GM12864 (cell line): ENCODE measurements at regions not wholly inside any gene's neighbourhood (a gene's known extent, or its start where the extent isn't known, plus 50 kb on each side); places are given as distances from the start of the nearest gene placed in this dataset.
"Not testable (repeated sequence)": the region's sequence is repeated elsewhere in the genome, so short reads cannot be mapped to it uniquely, and the experiment has no call there.

Source experiments
- DNase-seq: peaks from one replicate; pipeline ENCODE4 v3.0.0-alpha.2; 2011; ENCODE audit warnings: low read depth
- H3K4me3 ChIP-seq: 2 replicates; pipeline ENCODE4 v1.5.1; 2011; ENCODE audit warnings: mild to moderate bottlenecking, low read depth, low read length, control low read depth
- CTCF ChIP-seq: IDR thresholded peaks from 2 replicates; pipeline ENCODE4 v1.5.1; 2011; ENCODE audit warnings: low read depth, mild to moderate bottlenecking, moderate library complexity, low read length, control low read depth, inconsistent platforms; ENCODE audit errors: missing control alignments

DNA sequence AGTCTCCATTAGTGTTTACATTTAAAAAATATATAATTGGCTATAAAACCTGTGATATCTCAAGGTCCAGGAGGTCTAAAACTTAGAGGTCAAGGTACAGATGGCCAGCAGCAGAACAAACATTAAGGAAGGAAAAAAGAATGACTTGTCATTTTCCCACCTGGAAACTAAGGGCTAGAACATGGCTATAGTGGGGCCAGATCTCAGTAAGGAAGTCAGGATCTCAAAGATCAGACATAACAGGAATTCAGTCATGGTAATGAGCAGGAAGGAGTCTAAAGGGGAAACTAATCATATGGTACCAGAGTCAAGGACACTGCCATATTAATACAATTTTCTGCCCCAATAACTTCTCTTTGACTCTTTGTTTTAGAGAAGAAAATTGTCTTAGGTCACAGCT lies 1018.8 kb downstream of the PLA2G4A start:
- H3K4me3 ChIP-seq = no peak overlapping the region
- no peak for DNase-seq
- no peak for TF ChIP-seq CTCF

- TF ChIP-seq CTCF = no peak
- no peak overlapping the region for H3K4me3 ChIP-seq
- no peak for DNase-seq
These were observed 1019.6 kb downstream of the PLA2G4A start for GRCh38 chr1:187848321-187848720.

GRCh38 chr1:187850146-187850545 lies 1021.4 kb downstream of the PLA2G4A start:
- not testable (repeated sequence) for DNase-seq, H3K4me3 ChIP-seq

DNA sequence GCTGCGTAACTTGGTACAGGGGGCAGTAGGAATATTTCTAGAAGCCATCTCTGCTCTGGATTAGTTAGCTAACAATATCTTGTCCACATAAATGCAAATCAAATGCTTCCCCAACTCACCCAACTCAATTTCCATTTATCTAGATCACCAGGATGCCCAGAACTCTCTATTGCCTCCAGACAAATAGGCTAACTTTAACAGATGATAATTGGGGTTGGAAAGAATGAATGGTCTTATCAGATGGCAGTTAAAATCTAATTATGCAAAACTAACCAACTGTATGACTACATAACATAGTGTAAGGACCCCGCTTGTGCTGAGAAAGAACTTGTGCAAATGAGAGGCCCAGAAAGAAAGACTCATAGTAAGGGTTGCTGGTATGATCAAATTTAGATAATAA lies 1024.8 kb downstream of the PLA2G4A start:
- TF ChIP-seq CTCF = no peak
- H3K4me3 ChIP-seq = no peak overlapping the region
- no peak for DNase-seq

DNA sequence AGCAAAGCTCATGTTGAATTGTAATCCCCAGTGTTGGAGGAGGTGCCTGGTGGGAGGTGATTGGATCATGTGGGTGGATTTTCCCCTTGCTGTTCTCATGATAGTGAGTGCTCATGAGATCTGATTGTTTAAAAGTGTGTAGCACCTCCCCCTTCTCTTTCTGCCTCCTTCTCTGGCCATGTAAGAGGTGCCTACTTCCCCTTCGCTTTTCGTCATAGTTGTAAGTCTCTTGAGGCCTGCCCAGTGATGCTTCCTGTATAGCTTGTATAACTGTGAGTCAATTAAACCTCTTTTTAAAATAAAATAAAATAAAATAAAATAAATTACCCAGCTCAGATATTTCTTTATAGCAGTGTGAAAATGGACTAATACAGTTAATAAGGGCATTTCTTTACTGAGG lies 1025.7 kb downstream of the PLA2G4A start:
- no peak overlapping the region for H3K4me3 ChIP-seq
- no peak for DNase-seq
- no peak for TF ChIP-seq CTCF

GRCh38 chr1:187862506-187862905 lies 1033.8 kb downstream of the PLA2G4A start:
- DNase-seq = no peak
- no peak for TF ChIP-seq CTCF
- no peak overlapping the region for H3K4me3 ChIP-seq

- no peak overlapping the region for H3K4me3 ChIP-seq
- DNase-seq = no peak
- TF ChIP-seq CTCF = no peak
These were observed 1041.8 kb downstream of the PLA2G4A start for GRCh38 chr1:187870552-187870951.
